HG03159 (cell line): ENCODE measurements at regions not wholly inside any gene's neighbourhood (a gene's known extent, or its start where the extent isn't known, plus 50 kb on each side); places are given as distances from the start of the nearest gene placed in this dataset.
A peak's percentile ranks its signal among the peaks of the same experiment; 100 is the strongest.
"Not testable (repeated sequence)": the region's sequence is repeated elsewhere in the genome, so short reads cannot be mapped to it uniquely, and the experiment has no call there.

Experiments used
- ATAC-seq: cut with Tn5 transposase; IDR thresholded peaks from one replicate; pipeline ENCODE4 v1.9.1; 2021; ENCODE audit warnings: mild to moderate bottlenecking, moderate library complexity; ENCODE audit not compliant: unreplicated experiment

GRCh38 chr13:42396901-42397655 is 125.1 kb downstream of the AKAP11 start:
- no peak for ATAC-seq

DNA sequence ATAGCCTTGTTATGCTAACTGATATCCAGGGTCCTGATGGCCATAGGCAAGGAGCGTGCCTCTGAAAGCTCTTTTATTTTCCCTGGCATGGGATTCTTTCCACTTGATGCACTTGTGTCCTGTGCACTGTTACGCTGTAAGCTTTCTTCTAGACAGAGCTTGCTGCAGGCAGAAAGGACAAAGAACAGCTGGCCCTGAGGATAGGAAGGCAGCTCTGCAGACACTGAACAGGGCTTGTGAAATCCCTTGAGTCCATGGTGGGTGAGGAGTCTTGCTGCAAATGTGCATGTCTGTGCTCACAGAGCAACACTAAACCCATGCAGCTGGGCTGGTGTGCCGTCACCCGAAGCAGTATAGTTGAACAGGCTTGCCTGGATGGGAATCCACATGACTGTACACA is 126.6 kb downstream of the AKAP11 start:
- ATAC-seq: no peak

DNA sequence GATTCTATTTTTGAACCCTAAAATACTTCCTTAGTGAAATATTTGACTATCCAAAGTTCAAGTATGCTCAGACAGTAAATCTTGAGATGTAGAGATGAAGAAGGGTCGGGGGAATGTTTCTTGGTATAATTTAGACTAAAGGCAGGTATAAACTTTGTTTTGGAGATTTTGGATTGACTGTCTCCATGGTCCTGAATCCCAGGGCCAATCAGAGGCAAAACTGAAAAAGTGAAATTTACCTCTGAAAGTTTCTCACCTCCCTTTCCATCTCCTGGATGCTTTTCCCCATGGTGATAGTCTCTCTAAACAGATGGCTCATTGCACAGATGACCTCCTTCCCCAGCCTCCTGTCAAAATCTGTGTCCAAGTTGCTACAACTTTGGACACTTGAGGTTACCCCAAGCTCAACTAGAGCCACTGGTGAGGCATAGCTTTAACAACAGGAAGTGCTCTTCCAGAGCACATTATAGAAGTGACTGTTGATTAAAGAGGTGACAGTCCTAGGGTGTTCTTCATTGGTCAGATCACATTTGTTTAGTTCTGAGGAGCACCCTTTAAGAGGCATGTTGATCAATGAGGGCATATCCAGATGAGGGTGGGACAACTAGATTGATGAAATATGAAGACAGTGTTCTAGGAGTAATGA is 128.4 kb downstream of the AKAP11 start:
- no peak for ATAC-seq

GRCh38 chr13:42401376-42401775 is 129.4 kb downstream of the AKAP11 start:
- no peak for ATAC-seq

GRCh38 chr13:42405665-42406390 is 133.9 kb downstream of the AKAP11 start:
- ATAC-seq: peak; percentile 70

- ATAC-seq: no peak
These were observed 137.1 kb downstream of the AKAP11 start for GRCh38 chr13:42409075-42409474.

DNA sequence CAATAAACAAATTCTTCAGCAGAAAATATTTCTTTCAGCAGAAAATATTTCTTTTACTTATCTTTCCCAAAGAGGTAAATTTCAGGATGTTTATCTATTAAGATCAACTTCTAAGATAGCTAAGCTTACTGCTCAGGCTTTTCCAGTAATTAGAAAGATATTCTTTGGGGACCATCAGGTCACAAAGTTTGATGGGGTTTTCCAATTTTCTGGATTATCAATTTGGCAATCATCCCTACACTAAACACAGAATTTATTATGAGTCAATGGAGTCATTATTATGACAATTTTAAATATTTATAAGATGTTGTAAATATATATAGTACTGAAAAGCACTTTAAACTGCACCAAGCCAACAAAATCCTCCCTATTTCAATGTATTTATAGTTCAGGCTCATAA is 137.6 kb downstream of the AKAP11 start:
- no peak for ATAC-seq

DNA sequence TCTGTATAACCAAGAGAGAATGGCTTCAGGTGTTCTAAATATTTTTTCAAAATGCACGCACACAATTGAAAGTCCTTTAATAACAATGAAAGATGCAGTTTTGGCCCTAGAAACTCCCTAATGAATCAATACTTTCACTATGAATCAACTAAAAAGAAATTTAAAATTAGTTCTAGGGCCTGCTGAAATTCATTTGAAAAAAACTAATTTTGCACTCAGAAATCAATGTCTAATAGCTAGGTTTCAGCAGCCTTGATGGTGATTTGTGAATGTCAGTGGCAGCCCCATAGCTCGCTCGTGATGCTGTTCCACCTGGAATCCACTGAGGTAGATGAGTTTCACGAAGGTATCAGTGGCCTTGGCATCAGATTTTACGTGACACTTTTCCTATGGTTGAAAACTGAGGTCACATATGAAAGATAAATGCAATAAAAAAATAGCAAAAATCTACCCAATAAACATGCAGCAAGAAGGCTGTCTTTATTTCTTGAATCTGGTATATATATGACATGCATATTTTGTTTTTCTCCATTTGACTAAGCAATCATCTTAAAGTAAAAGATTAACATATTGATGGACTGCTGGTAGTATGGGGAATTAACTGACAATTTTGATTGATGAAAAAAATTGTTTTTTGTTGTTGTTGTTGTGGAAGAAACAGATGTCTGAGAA is 141.0 kb downstream of the AKAP11 start:
- peak; percentile 46 for ATAC-seq

DNA sequence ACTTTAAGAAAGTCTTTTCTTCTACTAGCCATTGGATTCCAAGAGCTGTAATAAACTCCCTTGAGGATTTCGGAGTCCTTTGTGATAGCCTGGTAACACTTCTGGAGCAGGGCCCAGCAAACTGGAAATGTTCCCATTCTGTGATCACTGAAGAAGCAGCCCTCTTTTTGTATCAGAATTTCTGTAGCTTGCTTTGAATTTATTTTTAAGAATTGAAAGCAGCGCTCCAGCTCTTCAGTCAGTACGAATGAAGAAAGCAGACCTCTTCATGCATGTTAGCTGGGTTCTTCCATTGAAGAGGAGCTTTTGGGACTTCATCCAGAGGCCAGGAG is 141.5 kb downstream of the AKAP11 start:
- ATAC-seq: no peak

DNA sequence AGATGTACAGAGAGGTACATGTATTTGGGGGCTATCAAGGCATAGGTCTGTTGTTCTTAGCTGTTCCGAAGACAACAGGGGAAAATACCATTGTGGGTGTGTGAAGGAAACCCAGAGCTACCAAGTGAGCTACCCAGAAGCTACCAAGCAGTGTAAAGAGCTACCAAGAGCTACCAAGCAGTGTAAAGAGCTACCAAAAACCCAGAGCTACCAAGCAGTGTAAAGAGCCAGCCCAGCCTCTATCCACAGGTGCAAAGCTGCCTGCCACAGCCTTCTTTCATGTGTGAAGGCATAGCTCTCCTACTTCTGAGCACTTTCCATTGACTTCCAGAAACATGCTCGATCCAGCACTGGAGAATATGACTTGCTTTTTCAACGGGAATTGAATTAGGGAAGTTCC is 145.7 kb downstream of the AKAP11 start:
- ATAC-seq: no peak

GRCh38 chr13:42418184-42418583 is 146.2 kb downstream of the AKAP11 start:
- no peak for ATAC-seq

GRCh38 chr13:42420304-42420703 is 148.4 kb downstream of the AKAP11 start:
- ATAC-seq: no peak

GRCh38 chr13:42422681-42423080 is 150.7 kb downstream of the AKAP11 start:
- no peak for ATAC-seq

GRCh38 chr13:42424182-42424581 is 149.8 kb upstream of the TNFSF11 start:
- ATAC-seq: no peak

DNA sequence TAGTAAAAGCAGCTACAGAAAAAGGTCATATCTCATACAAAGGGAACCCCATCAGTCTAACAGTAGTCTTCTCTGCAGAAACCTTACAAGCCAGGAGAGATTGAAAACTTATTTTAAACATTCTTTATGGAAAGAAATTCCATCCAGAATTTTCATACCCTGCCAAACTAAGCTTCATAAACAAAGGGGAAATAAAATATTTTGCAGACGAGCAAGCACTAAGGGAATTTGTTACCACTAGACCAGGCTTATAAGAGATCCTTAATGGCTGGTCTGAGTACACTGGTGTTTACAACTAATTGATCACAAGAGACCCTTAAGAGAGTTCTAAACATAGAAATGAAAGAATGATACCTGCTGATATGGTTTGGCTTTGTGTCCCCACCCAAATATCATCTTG is 128.6 kb upstream of the TNFSF11 start:
- no peak for ATAC-seq

DNA sequence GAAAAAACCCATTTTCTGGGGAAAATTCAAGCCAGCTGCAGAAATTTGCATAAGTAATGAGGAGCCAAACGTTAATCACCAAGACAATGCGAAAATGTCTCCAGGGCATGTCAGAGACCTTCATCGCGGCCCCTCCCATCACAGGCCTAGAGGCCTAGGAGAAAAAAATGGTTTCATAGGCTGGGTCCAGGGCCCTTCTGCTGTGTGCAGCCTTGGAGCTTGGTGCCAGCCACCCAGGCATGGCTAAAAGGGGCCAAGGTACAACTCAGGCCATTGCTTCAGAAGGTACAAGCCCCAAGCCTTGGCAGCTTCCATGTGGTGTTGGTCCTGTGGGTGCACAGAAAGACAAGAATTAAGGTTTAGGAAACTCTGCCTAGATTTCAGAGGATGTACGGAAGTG is 127.4 kb upstream of the TNFSF11 start:
- ATAC-seq: not testable (repeated sequence)

DNA sequence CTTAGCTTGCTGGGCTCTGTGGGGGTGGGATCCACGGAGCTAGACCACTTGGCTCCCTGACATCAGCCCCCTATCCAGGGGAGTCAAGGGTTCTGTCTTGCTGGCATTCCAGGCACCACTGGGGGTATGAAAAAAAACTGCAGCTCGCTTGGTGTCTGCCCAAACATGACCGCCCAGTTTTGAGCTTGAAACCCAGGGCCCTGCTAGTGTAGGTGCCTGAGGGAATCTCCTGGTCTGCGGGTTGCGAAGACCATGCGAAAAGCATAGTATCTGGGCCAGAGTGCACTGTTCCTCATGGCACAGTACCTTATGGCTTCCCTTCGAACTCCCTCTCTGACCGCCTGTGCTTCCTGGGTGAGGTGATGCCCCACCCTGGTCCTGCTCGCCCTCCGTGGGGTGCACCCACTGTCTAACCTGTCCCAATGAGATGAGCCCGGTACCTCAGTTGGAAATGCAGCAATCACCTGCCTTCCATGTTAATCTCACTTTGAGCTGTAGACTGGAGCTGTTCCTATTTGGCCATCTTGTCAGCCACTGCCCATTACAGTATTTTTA is 120.8 kb upstream of the TNFSF11 start:
- no peak for ATAC-seq

- no peak for ATAC-seq
These were observed 119.2 kb upstream of the TNFSF11 start for GRCh38 chr13:42454749-42455148.

GRCh38 chr13:42458193-42458592 is 115.8 kb upstream of the TNFSF11 start:
- no peak for ATAC-seq

- ATAC-seq: no peak
These were observed 107.8 kb upstream of the TNFSF11 start for GRCh38 chr13:42466123-42466522.

GRCh38 chr13:42466609-42467008 is 107.3 kb upstream of the TNFSF11 start:
- no peak for ATAC-seq
